ENCODE measurements at regions not wholly inside any gene's neighbourhood (a gene's known extent, or its start where the extent isn't known, plus 50 kb on each side); places are given as distances from the start of the nearest gene placed in this dataset.
"Not testable (repeated sequence)": the region's sequence is repeated elsewhere in the genome, so short reads cannot be mapped to it uniquely, and the experiment has no call there.

GRCh38 chr4:84319124-84319523 lies 180.0 kb downstream of the NKX6-1 start:
- DNase-seq = peak; percentile 87 to 92

DNA sequence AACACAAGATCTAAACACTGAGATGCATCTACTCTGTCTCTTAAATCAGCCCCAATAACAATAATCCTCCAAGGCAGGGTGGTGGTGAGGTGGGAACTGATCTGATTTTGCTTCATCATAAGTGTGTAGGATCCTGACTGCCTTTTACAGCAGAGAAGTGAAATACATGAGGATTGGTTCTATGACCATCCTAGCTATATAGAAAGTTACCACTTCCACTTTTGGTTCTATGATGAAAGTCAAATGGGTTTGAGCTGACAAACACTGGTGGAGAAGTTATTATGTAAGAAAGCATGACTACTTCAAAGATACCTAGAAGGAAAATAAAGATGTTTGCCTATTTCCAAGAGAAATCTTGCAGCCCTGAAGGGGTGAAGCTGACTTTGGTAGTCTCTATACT lies 181.6 kb downstream of the NKX6-1 start:
- intact Hi-C loops (cut with DNase I) = no loop called here
- H3K9me3 ChIP-seq = no peaks in the 10 kb centered on the region
- H3K4me1 ChIP-seq = peaks cover 10 to 20% of the 10 kb centered on the region in 2 donors
- H3K36me3 ChIP-seq = no peaks in the 10 kb centered on the region
- H3K4me3 ChIP-seq (replicated peaks in 1 of 3) = no peak overlapping the region
- TF ChIP-seq POLR2A (IDR thresholded peaks at IDR 0.05) = no peak
- TF ChIP-seq, protein P1, sequence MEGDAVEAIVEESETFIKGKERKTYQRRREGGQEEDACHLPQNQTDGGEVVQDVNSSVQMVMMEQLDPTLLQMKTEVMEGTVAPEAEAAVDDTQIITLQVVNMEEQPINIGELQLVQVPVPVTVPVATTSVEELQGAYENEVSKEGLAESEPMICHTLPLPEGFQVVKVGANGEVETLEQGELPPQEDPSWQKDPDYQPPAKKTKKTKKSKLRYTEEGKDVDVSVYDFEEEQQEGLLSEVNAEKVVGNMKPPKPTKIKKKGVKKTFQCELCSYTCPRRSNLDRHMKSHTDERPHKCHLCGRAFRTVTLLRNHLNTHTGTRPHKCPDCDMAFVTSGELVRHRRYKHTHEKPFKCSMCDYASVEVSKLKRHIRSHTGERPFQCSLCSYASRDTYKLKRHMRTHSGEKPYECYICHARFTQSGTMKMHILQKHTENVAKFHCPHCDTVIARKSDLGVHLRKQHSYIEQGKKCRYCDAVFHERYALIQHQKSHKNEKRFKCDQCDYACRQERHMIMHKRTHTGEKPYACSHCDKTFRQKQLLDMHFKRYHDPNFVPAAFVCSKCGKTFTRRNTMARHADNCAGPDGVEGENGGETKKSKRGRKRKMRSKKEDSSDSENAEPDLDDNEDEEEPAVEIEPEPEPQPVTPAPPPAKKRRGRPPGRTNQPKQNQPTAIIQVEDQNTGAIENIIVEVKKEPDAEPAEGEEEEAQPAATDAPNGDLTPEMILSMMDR (IDR thresholded peaks at IDR 0.05) = no peak
- no peak for DNase-seq
- no peaks in the 10 kb centered on the region for H3K27me3 ChIP-seq
- H3K27ac ChIP-seq = no peak overlapping the region

More at GRCh38 chr4:84319124-84319523, 180.0 kb downstream of the NKX6-1 start:
- no peaks in the 10 kb centered on the region for H3K9me3 ChIP-seq
- no peaks in the 10 kb centered on the region for H3K27me3 ChIP-seq
- intact Hi-C loops (cut with DNase I) = no loop called here
- peak overlapping the region in 2 of 3 donors; percentile 50 to 77 for H3K27ac ChIP-seq
- 16 to 31% methylated on average over 4 of the region's 4 CpGs for WGBS, 2 donors
- H3K36me3 ChIP-seq = no peaks in the 10 kb centered on the region
- TF ChIP-seq, protein P1 (IDR thresholded peaks at IDR 0.05) = no peak
- TF ChIP-seq POLR2A (IDR thresholded peaks at IDR 0.05) = no peak
- no peak overlapping the region for H3K4me3 ChIP-seq (replicated peaks in 1 of 3)
- peaks cover 10 to 20% of the 10 kb centered on the region in 2 donors for H3K4me1 ChIP-seq

- H3K27ac ChIP-seq = no peak overlapping the region
- H3K27me3 ChIP-seq = no peaks in the 10 kb centered on the region
- 84 to 94% methylated on average over 6 of the region's 6 CpGs for WGBS, 2 donors
- intact Hi-C loops (cut with DNase I) = no loop called here
- no peaks in the 10 kb centered on the region for H3K9me3 ChIP-seq
- no peak for DNase-seq
- no peaks in the 10 kb centered on the region for H3K36me3 ChIP-seq
- TF ChIP-seq POLR2A (IDR thresholded peaks at IDR 0.05) = no peak
- TF ChIP-seq, protein P1 (IDR thresholded peaks at IDR 0.05) = no peak
- H3K4me3 ChIP-seq (replicated peaks in 1 of 3) = no peak overlapping the region
- no peaks in the 10 kb centered on the region for H3K4me1 ChIP-seq
These were observed 186.6 kb downstream of the NKX6-1 start for GRCh38 chr4:84312426-84313012.

- no peaks in the 10 kb centered on the region for H3K4me1 ChIP-seq
- TF ChIP-seq POLR2A (IDR thresholded peaks at IDR 0.05) = no peak
- TF ChIP-seq, protein P1 (IDR thresholded peaks at IDR 0.05) = no peak
- H3K9me3 ChIP-seq = no peaks in the 10 kb centered on the region
- no peaks in the 10 kb centered on the region for H3K27me3 ChIP-seq
- no peak overlapping the region for H3K4me3 ChIP-seq (replicated peaks in 1 of 3)
- H3K36me3 ChIP-seq = no peaks in the 10 kb centered on the region
- no peak for DNase-seq
- intact Hi-C loops (cut with DNase I) = no loop called here
- H3K27ac ChIP-seq = no peak overlapping the region
- WGBS, 2 donors = 89 to 93% methylated on average over 3 of the region's 3 CpGs
These were observed 189.9 kb downstream of the NKX6-1 start for GRCh38 chr4:84309191-84309590.

DNA sequence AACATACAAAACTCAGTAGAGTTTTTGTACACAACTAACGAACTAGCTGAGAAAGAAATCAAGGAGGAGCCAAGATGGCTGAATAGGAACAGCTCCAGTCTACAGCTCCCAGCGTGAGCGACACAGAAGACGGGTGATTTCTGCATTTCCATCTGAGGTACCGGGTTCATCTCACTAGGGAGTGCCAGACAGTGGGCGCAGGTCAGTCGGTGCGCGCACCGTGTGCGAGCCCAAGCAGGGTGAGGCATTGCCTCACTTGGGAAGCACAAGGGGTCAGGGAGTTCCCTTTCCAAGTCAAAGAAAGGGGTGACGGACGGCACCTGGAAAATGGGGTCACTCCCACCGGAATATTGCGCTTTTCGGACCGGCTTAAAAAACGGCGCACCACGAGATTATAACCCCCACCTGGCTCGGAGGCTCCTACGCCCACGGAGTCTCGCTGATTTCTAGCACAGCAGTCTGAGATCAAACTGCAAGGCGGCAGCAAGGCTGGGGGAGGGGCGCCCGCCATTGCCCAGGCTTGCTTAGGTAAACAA lies 200.3 kb downstream of the NKX6-1 start:
- WGBS, 2 donors = 84% methylated on average over 25 of the region's 27 CpGs

More for the DNA sequence above, 200.3 kb downstream of the NKX6-1 start:
- intact Hi-C loops (cut with DNase I); H3K4me1 ChIP-seq; H3K27me3 ChIP-seq; H3K4me3 ChIP-seq (replicated peaks in 1 of 3); DNase-seq; H3K9me3 ChIP-seq; H3K36me3 ChIP-seq; H3K27ac ChIP-seq: not testable (repeated sequence)
